Erythroblast (primary cell): ENCODE measurements at regions not wholly inside any gene's neighbourhood (a gene's known extent, or its start where the extent isn't known, plus 50 kb on each side); places are given as distances from the start of the nearest gene placed in this dataset.

Experiments used
- GATA1 ChIP-seq: IDR thresholded peaks from 2 replicates; pipeline ENCODE4 v1.6.1; 2011; ENCODE audit warnings: low read depth, mild to moderate bottlenecking, control low read depth, low read length, moderate library complexity
- POLR2A ChIP-seq: IDR thresholded peaks from 2 replicates; pipeline ENCODE4 v1.6.1; 2011; ENCODE audit warnings: mild to moderate bottlenecking, low read length

DNA sequence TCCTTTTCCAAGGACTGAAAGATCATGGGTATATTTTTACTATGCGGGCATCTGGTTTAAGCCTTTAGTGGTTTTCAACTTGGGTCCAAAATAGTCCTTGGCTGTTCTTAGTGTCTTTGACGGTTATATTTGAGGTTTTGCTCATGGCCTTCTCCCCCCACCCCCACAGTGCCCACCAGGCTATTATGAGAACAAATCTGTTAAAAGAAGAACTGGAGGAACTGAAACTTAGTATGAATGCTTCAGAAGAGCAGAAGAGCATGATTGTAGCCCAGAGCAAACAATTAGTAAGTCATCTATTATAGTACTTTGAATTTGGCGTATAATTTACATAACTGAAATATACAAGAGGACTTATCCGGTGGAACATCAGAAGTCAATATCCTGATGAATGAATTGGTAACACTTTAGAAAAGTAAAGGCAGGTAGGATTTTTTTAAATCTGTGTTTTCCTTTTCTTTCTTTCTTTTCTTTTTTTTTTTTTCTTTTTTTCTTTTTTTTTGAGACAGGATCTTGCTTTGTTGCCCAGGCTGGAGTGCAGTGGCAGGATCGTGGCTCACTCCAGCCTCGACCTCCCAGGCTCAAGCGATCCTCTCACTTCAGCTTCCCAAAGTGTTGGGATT lies 71.8 kb upstream of the BCAT1 start:
- TF ChIP-seq POLR2A (no peak), GATA1 (no peak)
